PFSK-1 (cell line): ENCODE measurements at regions not wholly inside any gene's neighbourhood (a gene's known extent, or its start where the extent isn't known, plus 50 kb on each side); places are given as distances from the start of the nearest gene placed in this dataset.

Experiments used
- FOXP2 ChIP-seq: optimal IDR thresholded peaks from 2 replicates; pipeline ENCODE3; 2011; ENCODE audit warnings: borderline replicate concordance, control low read depth, inconsistent platforms; ENCODE audit not compliant: insufficient read depth; ENCODE audit errors: extremely low read length, extremely low read depth
- POLR2AphosphoS5 ChIP-seq: IDR thresholded peaks from 2 replicates; pipeline ENCODE4 v1.6.1; 2012; ENCODE audit warnings: low read depth, mild to moderate bottlenecking, control low read depth, low read length, moderate library complexity
- REST ChIP-seq, 2 experiments: IDR thresholded peaks; 2 replicates each; pipeline versions ENCODE4 v1.6.1 to v1.8.0; 2011 to 2012; ENCODE audit warnings: low read depth in 2 of 2, low read length in 2 of 2, control low read depth in 1 of 2, inconsistent platforms in 1 of 2, mild to moderate bottlenecking in 1 of 2, moderate library complexity in 1 of 2; ENCODE audit not compliant: insufficient read depth in 1 of 2
- SIN3A ChIP-seq: IDR thresholded peaks from 2 replicates; pipeline ENCODE4 v1.6.1; 2012; ENCODE audit warnings: mild to moderate bottlenecking, low read length, moderate library complexity, borderline replicate concordance; ENCODE audit not compliant: insufficient read depth
- TAF1 ChIP-seq: IDR thresholded peaks from 2 replicates; pipeline ENCODE4 v1.6.1; 2012; ENCODE audit warnings: low read length, control low read depth, borderline replicate concordance; ENCODE audit not compliant: insufficient read depth

DNA sequence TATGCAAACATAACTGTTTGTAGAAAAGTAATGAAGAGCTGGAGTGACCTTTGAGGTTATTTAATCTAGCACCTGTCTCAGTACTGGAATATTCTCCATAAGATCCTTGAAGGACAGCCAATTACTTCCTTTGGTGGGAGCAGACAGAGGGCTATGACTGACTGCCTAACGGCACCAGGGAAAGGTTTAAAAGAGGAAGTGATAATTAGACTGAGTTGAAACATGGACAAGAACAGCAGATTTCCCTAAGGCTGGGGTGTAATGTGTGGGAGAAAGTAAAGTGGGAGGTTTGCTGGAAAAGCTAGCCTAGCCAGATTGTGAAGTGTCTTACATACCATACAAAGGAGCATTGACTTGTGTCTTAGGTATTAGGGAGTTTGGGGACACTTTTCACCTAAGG lies 191.3 kb upstream of the PCDH9 start:
- TF ChIP-seq POLR2AphosphoS5 (no peak), FOXP2 (no peak), TAF1 (no peak), SIN3A (no peak), REST (IDR thresholded peaks at IDR 0.05; ENCODE audit: insufficient read depth in 1 of 2, low read depth in 2 of 2, low read length in 2 of 2) (no peak)

DNA sequence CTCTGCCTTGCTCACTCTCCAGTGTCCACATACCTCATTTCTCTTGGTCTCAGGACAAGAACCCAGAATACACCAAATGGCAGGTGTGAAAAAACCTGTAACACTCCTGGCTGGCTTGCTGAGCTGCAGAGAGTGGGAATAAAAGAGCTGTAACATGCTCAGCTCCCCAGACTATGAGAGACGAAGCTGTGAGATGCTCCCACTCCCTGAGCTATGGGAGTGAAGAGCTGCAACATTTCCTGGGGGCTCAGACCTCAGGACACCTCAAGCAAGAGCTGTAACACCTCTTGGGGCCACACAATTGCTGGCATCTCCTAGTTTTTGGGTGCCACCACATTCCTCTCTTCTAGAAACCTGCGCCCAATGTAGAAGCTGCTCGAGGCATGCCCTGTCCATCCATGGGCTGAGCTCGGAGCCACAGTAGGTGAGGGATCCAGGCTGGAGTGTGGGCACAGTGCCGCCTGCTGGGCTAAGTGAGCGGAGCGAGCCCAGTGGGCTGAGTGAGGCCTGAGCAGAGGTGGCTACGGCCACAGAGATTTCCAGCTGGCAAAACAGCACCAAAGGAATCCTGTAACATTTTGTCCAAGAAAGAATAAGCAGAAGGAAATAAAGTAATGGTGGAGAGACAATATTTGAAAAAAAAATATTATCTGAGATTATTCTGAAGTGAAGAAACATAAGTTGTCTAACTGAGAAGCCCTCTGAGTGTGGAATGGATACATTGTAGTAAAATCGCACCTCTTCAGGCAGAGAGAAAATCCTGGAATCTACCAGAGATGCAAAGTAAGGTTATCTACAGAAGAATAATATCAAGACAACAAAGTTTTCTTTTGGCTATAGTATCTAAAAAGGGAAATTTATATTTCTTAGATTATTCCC lies 186.2 kb upstream of the PCDH9 start:
- TF ChIP-seq REST (IDR thresholded peaks at IDR 0.05; ENCODE audit: insufficient read depth in 1 of 2, low read depth in 2 of 2, low read length in 2 of 2) (no peak), POLR2AphosphoS5 (no peak), FOXP2 (no peak), SIN3A (no peak), TAF1 (no peak)

DNA sequence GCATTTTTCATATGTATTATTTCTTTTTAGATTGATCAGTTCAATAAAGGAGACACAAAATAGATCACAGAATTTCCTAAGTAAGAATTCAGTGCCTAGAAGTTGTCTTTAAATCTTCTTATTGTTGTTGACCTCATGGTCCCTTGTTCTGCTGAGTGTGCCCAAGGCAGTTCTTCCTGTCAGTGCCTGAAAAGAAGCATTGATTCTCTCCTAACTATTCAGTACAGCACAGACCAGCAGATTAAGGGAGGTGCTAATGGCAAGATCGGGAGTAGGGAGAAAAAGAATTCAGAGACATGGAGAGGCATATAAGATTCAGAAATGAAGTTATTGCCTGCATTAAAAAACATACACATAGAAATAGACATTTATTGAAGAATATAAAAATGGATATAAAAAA lies 180.5 kb upstream of the PCDH9 start:
- TF ChIP-seq TAF1 (no peak), FOXP2 (no peak), REST (IDR thresholded peaks at IDR 0.05; ENCODE audit: insufficient read depth in 1 of 2, low read depth in 2 of 2, low read length in 2 of 2) (no peak), POLR2AphosphoS5 (no peak), SIN3A (no peak)

DNA sequence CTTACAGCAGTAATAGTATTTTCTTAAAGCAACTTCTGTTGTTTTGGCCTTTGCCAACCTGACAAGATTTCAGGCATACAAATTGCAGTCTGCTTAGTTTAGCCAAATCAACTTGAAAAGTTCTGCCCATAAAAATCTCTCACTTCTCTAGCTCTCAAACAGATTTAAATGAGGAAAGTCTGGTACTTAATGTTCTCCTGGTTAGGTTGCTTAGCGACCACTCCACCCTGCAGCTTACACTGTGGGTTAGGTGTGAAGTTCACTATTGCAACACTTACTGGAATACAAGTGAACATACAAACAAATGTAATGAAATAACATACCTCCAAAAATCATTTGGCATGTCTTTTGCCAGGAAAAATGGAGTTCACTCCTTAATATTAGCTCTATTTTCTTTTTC lies 178.7 kb upstream of the PCDH9 start:
- TF ChIP-seq POLR2AphosphoS5 (no peak), FOXP2 (no peak)

- TF ChIP-seq SIN3A (no peak), FOXP2 (no peak), TAF1 (no peak), REST (IDR thresholded peaks at IDR 0.05; ENCODE audit: insufficient read depth in 1 of 2, low read depth in 2 of 2, low read length in 2 of 2) (no peak), POLR2AphosphoS5 (no peak)
Observed at GRCh38 chr13:67402546-67402945, 172.4 kb upstream of the PCDH9 start.
